GM12864 (cell line): ENCODE measurements at regions not wholly inside any gene's neighbourhood (a gene's known extent, or its start where the extent isn't known, plus 50 kb on each side); places are given as distances from the start of the nearest gene placed in this dataset.

Source experiments
- DNase-seq: peaks from one replicate; pipeline ENCODE4 v3.0.0-alpha.2; 2011; ENCODE audit warnings: low read depth
- H3K4me3 ChIP-seq: 2 replicates; pipeline ENCODE4 v1.5.1; 2011; ENCODE audit warnings: mild to moderate bottlenecking, low read depth, low read length, control low read depth
- TF ChIP-seq, protein P1 (sequence below): IDR thresholded peaks from 2 replicates; pipeline ENCODE4 v1.5.1; 2011; ENCODE audit warnings: low read depth, mild to moderate bottlenecking, moderate library complexity, low read length, control low read depth, inconsistent platforms; ENCODE audit errors: missing control alignments

DNA sequence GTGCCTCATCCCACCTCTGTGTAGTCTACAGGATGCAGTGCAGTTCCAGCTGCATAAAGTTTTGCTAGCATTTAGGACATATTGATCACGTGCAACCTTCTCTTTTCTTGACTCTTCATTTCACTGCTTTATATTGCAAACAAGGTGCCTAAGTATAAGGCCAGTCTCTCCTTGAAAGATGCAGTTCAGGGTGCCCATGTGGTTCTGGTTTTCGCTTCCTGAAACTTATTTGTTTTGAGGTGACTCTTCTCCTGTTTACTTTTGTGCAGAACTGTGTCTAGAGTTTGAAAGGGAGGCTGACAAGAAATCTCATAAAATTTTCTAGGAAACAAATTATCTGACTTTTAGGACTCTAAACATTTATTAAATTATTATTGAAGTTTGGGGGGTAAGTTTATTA lies 189.9 kb downstream of the UBE2E3 start:
- no peak overlapping the region for H3K4me3 ChIP-seq
- peak; percentile 44 for DNase-seq
- TF ChIP-seq, protein P1, sequence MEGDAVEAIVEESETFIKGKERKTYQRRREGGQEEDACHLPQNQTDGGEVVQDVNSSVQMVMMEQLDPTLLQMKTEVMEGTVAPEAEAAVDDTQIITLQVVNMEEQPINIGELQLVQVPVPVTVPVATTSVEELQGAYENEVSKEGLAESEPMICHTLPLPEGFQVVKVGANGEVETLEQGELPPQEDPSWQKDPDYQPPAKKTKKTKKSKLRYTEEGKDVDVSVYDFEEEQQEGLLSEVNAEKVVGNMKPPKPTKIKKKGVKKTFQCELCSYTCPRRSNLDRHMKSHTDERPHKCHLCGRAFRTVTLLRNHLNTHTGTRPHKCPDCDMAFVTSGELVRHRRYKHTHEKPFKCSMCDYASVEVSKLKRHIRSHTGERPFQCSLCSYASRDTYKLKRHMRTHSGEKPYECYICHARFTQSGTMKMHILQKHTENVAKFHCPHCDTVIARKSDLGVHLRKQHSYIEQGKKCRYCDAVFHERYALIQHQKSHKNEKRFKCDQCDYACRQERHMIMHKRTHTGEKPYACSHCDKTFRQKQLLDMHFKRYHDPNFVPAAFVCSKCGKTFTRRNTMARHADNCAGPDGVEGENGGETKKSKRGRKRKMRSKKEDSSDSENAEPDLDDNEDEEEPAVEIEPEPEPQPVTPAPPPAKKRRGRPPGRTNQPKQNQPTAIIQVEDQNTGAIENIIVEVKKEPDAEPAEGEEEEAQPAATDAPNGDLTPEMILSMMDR, result no peak

GRCh38 chr2:181172676-181173075 lies 192.3 kb downstream of the UBE2E3 start:
- TF ChIP-seq, protein P1, result no peak
- DNase-seq, result no peak

DNA sequence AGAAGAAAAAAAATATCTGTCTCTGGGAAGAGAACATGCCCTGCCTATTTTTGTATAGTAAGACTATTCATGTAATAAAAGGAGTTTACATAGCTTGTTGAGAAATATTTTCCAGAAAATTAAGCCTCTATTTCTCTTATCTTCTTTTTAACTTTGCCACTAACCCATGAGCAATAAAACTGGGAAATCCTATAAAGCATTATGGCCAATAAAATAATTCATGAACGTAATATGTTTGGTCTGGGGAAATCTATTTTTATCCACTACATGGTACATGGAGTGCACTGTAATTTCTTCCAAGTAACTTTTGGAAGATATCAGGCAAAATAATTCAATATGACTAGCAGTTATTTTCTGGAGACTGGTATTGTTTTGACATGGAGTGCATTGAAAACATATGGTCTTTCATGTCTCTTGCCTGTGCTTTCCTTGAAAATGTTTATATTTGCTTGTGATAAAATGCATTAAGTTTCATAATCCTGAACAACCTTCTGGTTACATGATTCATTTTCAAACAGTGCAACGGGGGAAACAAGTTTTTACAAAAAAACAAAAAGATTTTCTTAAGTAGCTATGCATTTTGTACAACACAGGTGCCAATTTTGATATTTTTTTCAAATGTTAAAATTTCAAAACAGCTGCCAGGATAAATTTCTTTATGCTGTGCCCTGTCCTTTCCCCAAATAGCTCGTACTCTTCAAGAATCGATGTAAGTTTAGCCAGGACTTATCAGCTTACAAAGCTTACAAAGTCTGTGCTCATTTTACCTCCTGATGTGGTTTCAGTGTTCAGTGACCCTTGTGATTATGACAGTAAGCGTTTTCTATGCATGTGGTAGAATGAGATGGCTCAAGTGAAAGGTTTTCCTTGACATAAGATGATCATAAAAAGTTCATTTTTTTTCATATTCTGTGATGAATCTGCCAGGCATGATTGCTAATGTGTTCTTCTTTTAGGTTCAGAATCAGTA lies 194.5 kb downstream of the UBE2E3 start:
- TF ChIP-seq, protein P1, result no peak
- no peak overlapping the region for H3K4me3 ChIP-seq
- DNase-seq, result no peak

More at GRCh38 chr2:181172676-181173075, 192.3 kb downstream of the UBE2E3 start:
- no peak overlapping the region for H3K4me3 ChIP-seq

GRCh38 chr2:181176540-181176939 lies 196.1 kb downstream of the UBE2E3 start:
- TF ChIP-seq, protein P1, result no peak
- no peak for DNase-seq
- no peak overlapping the region for H3K4me3 ChIP-seq

GRCh38 chr2:181177376-181177775 lies 197.0 kb downstream of the UBE2E3 start:
- TF ChIP-seq, protein P1, result no peak
- no peak overlapping the region for H3K4me3 ChIP-seq
- DNase-seq, result no peak

DNA sequence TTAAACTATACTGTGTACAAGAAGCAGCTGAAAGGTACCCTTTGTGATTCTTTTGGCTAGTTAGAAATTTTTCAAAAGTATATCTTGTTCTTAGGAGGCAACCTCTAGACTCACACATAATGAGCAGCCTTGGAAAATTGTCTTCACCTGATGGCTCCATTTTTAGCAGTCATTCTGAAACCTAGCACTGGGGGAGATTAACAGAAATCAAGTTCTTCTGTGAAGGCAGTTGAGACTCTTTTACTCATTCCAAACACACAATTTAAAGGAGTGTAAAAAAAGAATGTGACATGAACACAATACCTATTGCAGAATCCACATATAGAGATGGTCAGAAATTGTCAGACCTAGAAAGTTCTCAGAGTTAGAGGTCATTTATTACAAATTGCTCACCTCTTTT lies 197.7 kb downstream of the UBE2E3 start:
- no peak overlapping the region for H3K4me3 ChIP-seq
- DNase-seq, result no peak
- TF ChIP-seq, protein P1, result no peak
